HepG2 (cell line): ENCODE measurements at regions not wholly inside any gene's neighbourhood (a gene's known extent, or its start where the extent isn't known, plus 50 kb on each side); places are given as distances from the start of the nearest gene placed in this dataset.

Experiments used
- BCL3 ChIP-seq: sonication (generic); formaldehyde crosslinking; IDR thresholded peaks from 2 replicates; pipeline ENCODE4 v1.5.1; 2020; ENCODE audit warnings: mild to moderate bottlenecking, missing genetic modification reagents, moderate library complexity
- CBFB ChIP-seq: sonication (generic); formaldehyde crosslinking; IDR thresholded peaks from 2 replicates; pipeline ENCODE4 v1.4.0; 2020; ENCODE audit warnings: missing genetic modification reagents
- ELF3 ChIP-seq: IDR thresholded peaks from 2 replicates; pipeline ENCODE4 v1.6.1; 2016; ENCODE audit warnings: missing genetic modification reagents, missing compliant biosample characterization
- HNRNPUL1 ChIP-seq: fragments of 200-400 bp; formaldehyde crosslinking; IDR thresholded peaks from 2 replicates; pipeline ENCODE4 v1.6.1; 2017; ENCODE audit warnings: low read depth, mild to moderate bottlenecking, low read length, moderate library complexity
- IKZF1 ChIP-seq: fragments of 450-650 bp; IDR thresholded peaks from 2 replicates; pipeline ENCODE4 v1.7.1; 2016
- KDM2A ChIP-seq: sonication (generic); formaldehyde crosslinking; IDR thresholded peaks from 2 replicates; pipeline ENCODE4 v1.4.0; 2020; ENCODE audit warnings: low read depth, missing genetic modification reagents, borderline replicate concordance
- KLF16 ChIP-seq, 2 experiments: sonication (generic) in 1 of 2; formaldehyde crosslinking in 1 of 2; IDR thresholded peaks; 2 replicates each; pipeline versions ENCODE4 v1.6.1 to v1.8.0; 2016 to 2023; ENCODE audit warnings: missing genetic modification reagents in 2 of 2, missing compliant biosample characterization in 1 of 2
- KLF6 ChIP-seq: IDR thresholded peaks from 2 replicates; pipeline ENCODE4 v1.8.0; 2016; ENCODE audit warnings: missing biosample characterization, missing genetic modification reagents
- LCORL ChIP-seq, 2 experiments: fragments of 450-650 bp in 1 of 2; sonication (generic) in 1 of 2; formaldehyde crosslinking in 1 of 2; IDR thresholded peaks; 2 replicates each; pipeline versions ENCODE4 v1.5.0 to v1.6.1; 2017 to 2020; ENCODE audit warnings: antibody characterized with exemption in 1 of 2, missing genetic modification reagents in 1 of 2
- MTF2 ChIP-seq: sonication (generic); formaldehyde crosslinking; IDR thresholded peaks from 2 replicates; pipeline ENCODE4 v1.5.0; 2020; ENCODE audit warnings: missing genetic modification reagents, borderline replicate concordance
- RAD21 ChIP-seq: fragments of 450-650 bp; formaldehyde crosslinking; IDR thresholded peaks from 2 replicates; pipeline ENCODE4 v1.5.0; 2020; ENCODE audit warnings: mild to moderate bottlenecking
- RELA ChIP-seq: sonication (generic); formaldehyde crosslinking; IDR thresholded peaks from 2 replicates; pipeline ENCODE4 v1.4.0; 2020; ENCODE audit warnings: missing genetic modification reagents
- SMC3 ChIP-seq: IDR thresholded peaks from 2 replicates; pipeline ENCODE4 v1.6.1; 2011; ENCODE audit warnings: low read length, improper control_type of control experiment
- SP4 ChIP-seq: sonication (generic); formaldehyde crosslinking; IDR thresholded peaks from 2 replicates; pipeline ENCODE4 v1.8.1; 2023; ENCODE audit warnings: mild to moderate bottlenecking, missing genetic modification reagents
- TCF12 ChIP-seq, 2 experiments: fragments of 450-650 bp in 1 of 2; sonication (generic) in 1 of 2; formaldehyde crosslinking in 1 of 2; IDR thresholded peaks; 2 replicates each; pipeline versions ENCODE4 v1.6.1 to v1.8.0; 2017 to 2022; ENCODE audit warnings: antibody characterized with exemption in 1 of 2, mild to moderate bottlenecking in 1 of 2, missing genetic modification reagents in 1 of 2, moderate library complexity in 1 of 2
- TEAD2 ChIP-seq: sonication (generic); formaldehyde crosslinking; IDR thresholded peaks from 2 replicates; pipeline ENCODE4 v1.9.0; 2021; ENCODE audit warnings: missing genetic modification reagents
- TSC22D2 ChIP-seq: sonication (generic); formaldehyde crosslinking; IDR thresholded peaks from 2 replicates; pipeline ENCODE4 v1.5.1; 2020; ENCODE audit warnings: missing genetic modification reagents, mild to moderate bottlenecking, borderline replicate concordance
- ZFP91 ChIP-seq: sonication (generic); formaldehyde crosslinking; IDR thresholded peaks from 2 replicates; pipeline ENCODE4 v1.9.0; 2022; ENCODE audit warnings: missing genetic modification reagents, mild to moderate bottlenecking, borderline replicate concordance
- ZNF101 ChIP-seq: sonication (generic); formaldehyde crosslinking; IDR thresholded peaks from 2 replicates; pipeline ENCODE4 v1.4.0; 2020; ENCODE audit warnings: mild to moderate bottlenecking, low read depth, missing genetic modification reagents, borderline replicate concordance
- ZNF274 ChIP-seq: sonication (generic); formaldehyde crosslinking; IDR thresholded peaks from 2 replicates; pipeline ENCODE4 v1.5.1; 2020; ENCODE audit warnings: mild to moderate bottlenecking, missing genetic modification reagents
- ZNF501 ChIP-seq: sonication (generic); formaldehyde crosslinking; IDR thresholded peaks from 2 replicates; pipeline ENCODE4 v1.5.1; 2020; ENCODE audit warnings: mild to moderate bottlenecking, moderate library complexity, missing genetic modification reagents
- ZSCAN29 ChIP-seq: sonication (generic); formaldehyde crosslinking; conservative IDR thresholded peaks from 2 replicates; pipeline ENCODE4 v1.4.0; 2020; ENCODE audit warnings: mild to moderate bottlenecking, missing genetic modification reagents
- TF ChIP-seq, protein P1 (sequence below): sonication (generic); formaldehyde crosslinking; IDR thresholded peaks from 2 replicates; pipeline ENCODE4 v1.5.0; 2020; ENCODE audit warnings: missing genetic modification reagents
- TF ChIP-seq, protein P2 (sequence below): sonication (generic); formaldehyde crosslinking; IDR thresholded peaks from 2 replicates; pipeline ENCODE4 v1.5.1; 2020; ENCODE audit warnings: mild to moderate bottlenecking, moderate library complexity, missing genetic modification reagents

DNA sequence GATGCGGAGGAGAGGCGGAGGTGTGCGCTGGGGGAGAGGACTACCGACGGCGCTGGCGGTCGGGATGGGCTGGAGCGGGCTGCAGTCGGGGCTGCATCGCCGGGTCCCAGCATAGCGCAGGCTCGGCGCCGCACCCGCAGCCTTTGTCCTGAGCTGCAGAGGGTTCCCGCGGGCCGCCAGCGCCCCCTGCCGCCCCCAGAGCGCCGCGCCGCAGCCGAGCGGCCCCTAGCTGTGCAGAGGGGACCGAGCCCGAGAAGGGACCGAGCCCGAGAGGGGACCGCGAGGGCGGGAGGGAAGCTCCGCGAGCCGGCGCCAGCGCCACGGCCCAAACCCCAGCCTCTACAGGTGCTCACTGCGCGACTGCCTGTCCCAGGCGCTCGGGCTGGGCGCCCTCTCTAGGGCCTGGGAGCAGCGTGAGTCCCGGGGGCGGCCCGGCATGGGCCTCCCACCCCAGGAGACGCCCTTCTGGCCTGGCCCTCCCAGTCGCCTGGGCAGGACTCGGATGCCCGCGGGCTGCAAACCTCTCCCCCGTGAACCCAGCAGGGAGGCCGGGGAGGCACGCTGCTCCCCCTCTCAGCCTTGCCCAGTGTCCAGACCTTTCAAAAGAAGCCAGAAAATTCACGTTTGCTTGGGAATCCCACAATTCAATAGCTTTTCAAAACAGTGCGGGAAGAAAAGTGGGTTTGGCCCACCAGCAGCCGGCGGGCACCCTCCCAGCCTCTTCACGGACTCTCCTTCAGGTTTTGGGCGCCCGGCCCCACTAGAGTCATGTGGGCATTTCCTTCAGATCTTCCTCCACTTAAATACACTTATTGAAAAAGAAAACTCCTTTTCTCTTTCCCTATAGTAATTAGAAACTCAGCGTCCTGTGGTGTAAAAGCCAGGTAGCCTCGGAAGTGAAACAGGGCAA is 134.7 kb downstream of the TPRA1 start (continued):
- 0 out of 2 replicates have a peak, but pooled peaks have one; percentile 54 for TF ChIP-seq ZNF274 (CRISPR knock-in tag)
- TF ChIP-seq SMC3: peak; percentile 30; the same call in 1 of the 2 replicates
- peak; percentile 96 for TF ChIP-seq MTF2 (CRISPR knock-in tag)
- TF ChIP-seq TCF12 (IDR thresholded peaks at IDR 0.05): no peak
- peak; percentile 27; the same call in 1 of the 2 replicates for TF ChIP-seq TCF12 (CRISPR knock-in tag; IDR thresholded peaks at IDR 0.05)
- no peak for TF ChIP-seq RELA (CRISPR knock-in tag)
- no peak for TF ChIP-seq ZNF101 (CRISPR knock-in tag)
- TF ChIP-seq SP4 (CRISPR knock-in tag): no peak
- TF ChIP-seq ELF3 (CRISPR knock-in tag): 0 out of 2 replicates have a peak, but pooled peaks have one; percentile 24
- TF ChIP-seq ZFP91: peak; percentile 70; the same call in 1 of the 2 replicates
- TF ChIP-seq BCL3 (CRISPR knock-in tag): peak; percentile 62
- no peak for TF ChIP-seq HNRNPUL1
- TF ChIP-seq, protein P1, sequence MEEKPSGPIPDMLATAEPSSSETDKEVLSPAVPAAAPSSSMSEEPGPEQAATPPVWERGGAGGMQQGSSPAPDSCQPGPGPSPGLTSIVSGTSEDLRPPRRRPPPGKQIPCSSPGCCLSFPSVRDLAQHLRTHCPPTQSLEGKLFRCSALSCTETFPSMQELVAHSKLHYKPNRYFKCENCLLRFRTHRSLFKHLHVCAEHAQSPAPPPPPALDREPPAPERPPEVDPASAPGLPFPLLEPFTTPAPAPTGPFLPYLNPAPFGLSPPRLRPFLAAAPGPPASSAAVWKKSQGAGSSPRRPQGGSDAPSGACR (CRISPR knock-in tag): peak; percentile 69; the same call in 1 of the 2 replicates
- peak; percentile 70 for TF ChIP-seq CBFB (CRISPR knock-in tag)
- peak; percentile 53 for TF ChIP-seq KDM2A (CRISPR knock-in tag)
- peak; percentile 99 for TF ChIP-seq RAD21 (CRISPR knock-in tag)
- 0 out of 2 replicates have a peak, but pooled peaks have one; percentile 25 for TF ChIP-seq KLF6 (CRISPR knock-in tag)
- TF ChIP-seq KLF16 (CRISPR knock-in tag; IDR thresholded peaks at IDR 0.05): peak in 1 of 2 experiments; percentile 34; a peak in 1 of 4 replicates
- TF ChIP-seq, protein P2, sequence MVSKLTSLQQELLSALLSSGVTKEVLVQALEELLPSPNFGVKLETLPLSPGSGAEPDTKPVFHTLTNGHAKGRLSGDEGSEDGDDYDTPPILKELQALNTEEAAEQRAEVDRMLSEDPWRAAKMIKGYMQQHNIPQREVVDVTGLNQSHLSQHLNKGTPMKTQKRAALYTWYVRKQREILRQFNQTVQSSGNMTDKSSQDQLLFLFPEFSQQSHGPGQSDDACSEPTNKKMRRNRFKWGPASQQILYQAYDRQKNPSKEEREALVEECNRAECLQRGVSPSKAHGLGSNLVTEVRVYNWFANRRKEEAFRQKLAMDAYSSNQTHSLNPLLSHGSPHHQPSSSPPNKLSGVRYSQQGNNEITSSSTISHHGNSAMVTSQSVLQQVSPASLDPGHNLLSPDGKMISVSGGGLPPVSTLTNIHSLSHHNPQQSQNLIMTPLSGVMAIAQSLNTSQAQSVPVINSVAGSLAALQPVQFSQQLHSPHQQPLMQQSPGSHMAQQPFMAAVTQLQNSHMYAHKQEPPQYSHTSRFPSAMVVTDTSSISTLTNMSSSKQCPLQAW: no peak
- TF ChIP-seq IKZF1: no peak
- no peak for TF ChIP-seq ZSCAN29 (CRISPR knock-in tag)
- TF ChIP-seq TEAD2: 0 out of 2 replicates have a peak, but pooled peaks have one; percentile 29
- peak; percentile 26; the same call in 1 of the 2 replicates for TF ChIP-seq ZNF501 (CRISPR knock-in tag)
- peak; percentile 40; the same call in 1 of the 2 replicates for TF ChIP-seq TSC22D2
- no peak for TF ChIP-seq LCORL (IDR thresholded peaks at IDR 0.05)
- peak; percentile 51; the same call in 1 of the 2 replicates for TF ChIP-seq LCORL (CRISPR knock-in tag; IDR thresholded peaks at IDR 0.05)
